NCI-H1436 (cell line): ENCODE measurements at regions not wholly inside any gene's neighbourhood (a gene's known extent, or its start where the extent isn't known, plus 50 kb on each side); places are given as distances from the start of the nearest gene placed in this dataset.
"Not testable (repeated sequence)": the region's sequence is repeated elsewhere in the genome, so short reads cannot be mapped to it uniquely, and the experiment has no call there.

Source experiments
- DNase-seq: peaks from one replicate; lab custom pipeline; 2025; lab: John Stamatoyannopoulos, UW

DNA sequence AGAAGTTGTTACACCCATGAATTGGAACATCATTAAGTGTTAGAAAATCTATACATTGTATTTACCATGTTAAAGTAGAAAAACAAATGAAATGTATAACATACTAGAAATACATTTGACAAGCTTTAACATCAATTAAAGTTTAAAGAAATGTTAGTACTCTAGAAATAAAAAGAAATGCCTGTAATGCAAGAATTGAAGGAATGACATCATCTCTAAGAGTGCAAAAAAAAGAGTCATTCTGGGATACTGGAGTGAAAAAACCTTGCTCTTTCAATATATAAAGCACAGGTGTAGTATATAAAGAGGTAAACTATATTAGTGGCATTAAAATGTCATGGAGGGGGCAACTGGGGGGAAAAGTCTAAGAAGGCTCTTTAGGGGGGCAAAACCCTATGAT lies 210.8 kb upstream of the PLD5 start:
- DNase-seq, result no peak

DNA sequence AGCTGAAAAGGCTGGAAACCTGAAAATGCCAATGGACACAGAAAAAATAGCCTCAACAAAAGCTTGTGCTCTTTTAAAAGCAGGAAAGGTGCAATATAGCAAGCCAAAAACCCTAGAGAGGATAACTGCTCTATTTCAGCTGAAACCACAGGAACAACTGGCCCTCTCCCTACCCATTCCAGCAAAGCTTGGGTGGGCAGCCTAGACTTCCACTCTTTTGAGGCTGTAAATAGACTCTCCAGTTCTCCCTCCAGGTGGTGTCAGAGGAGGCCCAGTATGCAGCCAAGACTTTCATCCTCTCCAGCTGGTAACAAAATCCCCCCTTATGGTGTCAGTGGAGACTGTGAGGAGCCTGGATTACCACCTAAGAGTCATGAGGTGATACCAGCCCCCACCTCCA lies 206.9 kb upstream of the PLD5 start:
- no peak for DNase-seq

DNA sequence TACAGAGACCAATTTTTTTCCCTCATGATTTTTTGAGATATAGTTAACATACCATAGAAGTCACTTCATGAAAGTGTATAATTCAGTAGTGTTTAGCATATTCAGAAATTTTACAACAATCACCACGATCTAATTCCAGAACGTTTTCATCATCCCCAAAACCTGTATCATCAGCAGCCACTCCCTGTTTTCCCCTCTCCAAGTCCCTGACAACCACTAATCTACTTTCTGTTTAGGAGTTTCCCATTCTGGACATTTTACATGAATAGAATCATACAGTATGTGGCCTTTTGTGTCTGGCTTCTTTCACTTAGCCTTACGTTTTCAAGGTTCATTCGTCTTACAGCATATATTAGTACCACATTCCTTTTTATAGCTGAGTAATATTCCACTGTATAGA lies 204.2 kb upstream of the PLD5 start:
- DNase-seq, result no peak

DNA sequence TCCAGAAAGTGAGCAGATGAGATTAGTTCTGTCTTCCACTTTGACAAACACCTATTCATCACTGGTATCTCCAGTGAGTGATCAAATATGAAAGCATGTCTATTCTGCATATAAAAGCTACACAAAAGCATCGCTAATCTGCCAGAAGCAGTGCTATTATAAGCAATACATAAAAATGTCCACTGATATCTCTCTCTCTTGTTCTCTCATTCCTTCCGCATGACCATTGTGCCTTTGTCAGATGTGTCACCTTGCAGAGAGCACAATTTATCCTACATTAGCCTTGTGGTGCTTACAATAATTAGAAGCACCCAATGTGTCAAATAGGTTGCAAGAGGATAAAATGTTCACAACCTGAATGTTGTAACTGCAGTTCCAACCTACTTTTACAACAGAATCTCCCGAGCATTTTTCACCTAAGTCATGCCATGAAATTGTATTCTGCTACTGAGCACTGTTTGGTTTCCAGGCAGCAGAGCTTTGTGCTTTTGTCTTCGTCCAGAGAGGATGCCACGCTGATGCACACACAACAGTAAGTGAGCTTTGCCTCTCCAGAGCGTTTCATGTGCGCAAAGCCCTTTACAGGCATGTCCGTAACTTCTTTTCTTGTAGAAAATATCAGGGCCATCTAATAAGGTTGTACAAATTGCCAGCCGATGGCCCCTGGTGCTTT lies 198.7 kb upstream of the PLD5 start:
- no peak for DNase-seq

DNA sequence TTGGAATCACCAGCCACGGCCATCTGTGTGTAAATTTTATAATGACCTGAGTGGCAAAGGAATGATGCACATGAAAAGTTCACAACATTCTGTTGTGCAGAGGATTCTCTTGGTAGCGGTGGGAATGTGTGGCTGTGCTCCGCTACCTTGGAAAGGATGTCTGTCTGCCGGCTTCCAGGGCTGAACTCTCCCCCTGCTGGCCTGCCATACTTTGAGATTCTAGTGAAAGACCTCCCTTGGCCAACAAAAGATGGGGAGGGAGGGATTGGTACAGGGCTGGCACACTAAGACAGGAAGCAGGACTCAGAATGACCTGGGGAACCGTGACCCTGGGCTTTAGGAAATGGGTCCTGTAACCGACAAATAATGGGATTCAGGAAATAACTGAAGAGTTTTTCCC lies 194.5 kb upstream of the PLD5 start:
- no peak for DNase-seq

DNA sequence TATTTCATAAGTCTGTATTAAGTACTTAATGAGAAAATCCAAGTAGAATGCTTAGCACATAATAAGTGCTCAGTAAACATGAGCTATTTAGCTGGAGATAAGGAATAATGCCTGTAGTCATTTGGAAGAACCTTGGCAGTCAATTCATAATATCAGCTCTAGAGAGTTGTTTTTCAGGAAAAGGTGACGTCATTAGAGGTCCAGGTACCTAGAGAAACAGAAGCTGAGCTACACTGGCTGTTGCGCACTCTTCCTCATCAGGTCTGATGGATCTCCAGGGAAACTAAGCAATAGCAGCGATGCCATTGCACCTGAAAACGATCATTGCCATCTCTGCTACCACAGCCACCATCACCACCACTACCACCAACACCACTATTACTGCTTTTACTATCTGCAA lies 187.8 kb upstream of the PLD5 start:
- DNase-seq, result no peak

DNA sequence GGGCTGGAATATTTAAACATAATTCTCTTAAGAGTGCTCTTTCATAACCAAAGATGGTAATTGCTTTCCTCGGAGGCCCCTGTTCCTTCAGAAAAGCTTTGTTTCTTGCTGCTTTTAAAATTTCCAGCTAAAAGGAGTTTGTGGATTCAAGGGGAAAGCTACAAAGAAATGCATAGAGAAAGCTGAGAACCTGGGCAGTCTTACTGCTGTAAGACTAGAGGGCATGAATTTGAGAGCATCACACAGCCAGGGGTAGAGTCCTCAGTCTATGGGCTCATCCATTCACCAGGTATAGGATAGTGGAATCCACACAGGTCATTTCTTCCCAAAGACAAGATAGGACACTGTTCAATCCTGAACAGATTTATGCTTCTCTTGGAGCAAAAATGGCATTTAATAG lies 186.3 kb upstream of the PLD5 start:
- no peak for DNase-seq

DNA sequence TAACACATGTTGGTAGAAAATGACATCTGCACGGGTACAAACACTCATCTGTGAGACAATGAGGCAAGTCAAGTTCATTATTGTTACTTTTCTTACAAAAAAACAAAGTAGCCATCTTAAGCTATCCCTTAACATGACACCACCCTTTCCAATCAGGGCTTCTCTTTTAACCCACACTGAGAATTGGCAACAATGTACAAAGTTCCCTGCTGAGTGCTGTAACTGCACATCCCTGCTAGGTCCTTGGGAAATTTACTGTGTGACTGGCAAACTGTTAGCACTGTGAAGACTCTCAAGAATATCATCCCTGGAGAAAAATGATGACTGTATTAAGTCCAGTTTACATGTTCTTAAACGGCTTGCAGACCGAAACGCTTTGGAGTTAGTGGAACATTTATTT lies 185.8 kb upstream of the PLD5 start:
- DNase-seq, result no peak

DNA sequence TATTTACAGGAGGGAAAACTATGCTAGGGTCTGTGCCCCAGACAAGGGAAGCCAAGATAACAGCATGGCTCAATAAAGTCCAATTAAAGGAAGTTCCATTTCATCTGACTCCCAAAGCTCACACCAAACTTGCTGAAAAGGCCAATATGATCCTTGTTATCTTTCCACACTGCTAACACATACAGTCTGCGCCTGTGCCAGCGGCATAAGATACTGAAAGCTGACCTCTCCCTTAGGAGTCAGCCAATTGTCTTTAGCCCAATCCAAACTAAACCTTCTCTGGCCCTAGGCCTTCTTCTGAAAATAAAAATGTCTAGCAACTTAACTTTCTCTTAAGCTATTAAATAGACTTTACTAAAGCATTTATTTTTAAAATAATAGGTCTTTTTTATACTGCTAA lies 179.0 kb upstream of the PLD5 start:
- no peak for DNase-seq

DNA sequence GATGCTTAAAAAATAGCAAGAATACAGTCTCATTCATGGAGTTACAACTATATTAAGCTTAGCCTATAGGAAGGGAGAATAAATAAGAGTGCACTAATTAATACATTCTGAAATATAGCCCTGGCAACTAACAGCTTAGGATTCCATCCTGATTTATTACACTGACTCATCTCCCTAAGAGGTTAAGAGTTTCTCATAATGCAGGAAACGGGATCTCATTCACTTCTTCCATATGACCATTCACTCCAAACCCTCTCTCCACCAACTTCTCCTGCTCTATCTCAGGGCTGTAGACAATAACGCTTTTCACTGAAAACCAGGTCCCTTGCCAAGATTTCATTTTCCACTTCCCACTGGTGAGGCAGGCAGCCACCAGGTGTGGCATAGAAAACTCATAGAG lies 168.5 kb upstream of the PLD5 start:
- no peak for DNase-seq

DNA sequence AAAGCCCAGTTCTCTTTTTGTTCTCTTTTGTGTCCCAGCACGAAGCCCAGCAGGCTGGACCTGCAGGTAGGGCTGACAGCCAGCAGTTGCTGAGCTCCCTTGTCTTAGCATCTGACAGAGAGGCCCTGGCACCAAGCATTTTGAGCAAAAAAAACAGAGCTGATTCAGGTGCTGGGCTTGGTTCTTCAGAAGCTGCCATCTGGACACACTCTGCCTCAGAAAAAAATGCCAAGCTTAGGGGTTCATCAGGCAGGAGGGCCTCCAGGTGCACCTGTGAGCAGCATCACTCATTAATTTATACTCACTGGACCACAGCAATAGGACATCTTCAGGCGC lies 167.1 kb upstream of the PLD5 start:
- no peak for DNase-seq

DNA sequence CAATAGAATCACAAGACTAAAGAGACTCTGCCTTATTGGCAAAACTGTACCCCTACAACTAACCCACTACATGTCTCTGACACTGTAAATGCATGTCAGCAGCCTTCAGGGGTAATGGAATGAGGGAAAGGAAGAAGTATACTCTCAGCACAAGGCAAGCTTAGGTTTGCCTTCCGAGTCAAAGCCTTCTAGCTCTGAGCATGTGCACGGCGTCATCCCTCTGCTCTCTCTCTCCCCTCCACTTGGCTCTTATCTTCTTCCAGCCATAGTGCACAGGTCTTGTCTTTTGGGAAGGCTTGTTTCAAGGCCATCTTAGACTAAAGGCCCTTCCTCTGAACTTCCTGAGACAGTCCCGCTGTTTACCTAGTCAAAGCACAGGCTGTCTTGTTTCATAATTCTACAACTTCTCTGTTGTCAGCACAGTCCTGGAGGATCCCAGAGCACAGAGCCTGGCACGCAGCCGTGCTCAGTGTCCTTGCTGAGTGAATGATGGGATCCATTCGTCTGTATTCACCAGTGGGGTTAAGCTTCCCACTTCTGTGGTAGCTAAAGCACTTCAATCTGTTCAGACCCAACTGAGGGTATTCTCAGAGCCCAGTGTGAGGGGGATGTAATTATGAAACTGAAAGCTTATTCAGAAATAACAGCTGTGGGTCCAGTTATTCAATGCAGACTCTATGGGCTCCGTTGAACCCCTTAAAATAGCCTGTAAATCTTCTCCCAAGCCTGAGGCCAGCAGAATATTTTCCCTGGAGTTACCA lies 166.5 kb upstream of the PLD5 start:
- DNase-seq, result no peak

DNA sequence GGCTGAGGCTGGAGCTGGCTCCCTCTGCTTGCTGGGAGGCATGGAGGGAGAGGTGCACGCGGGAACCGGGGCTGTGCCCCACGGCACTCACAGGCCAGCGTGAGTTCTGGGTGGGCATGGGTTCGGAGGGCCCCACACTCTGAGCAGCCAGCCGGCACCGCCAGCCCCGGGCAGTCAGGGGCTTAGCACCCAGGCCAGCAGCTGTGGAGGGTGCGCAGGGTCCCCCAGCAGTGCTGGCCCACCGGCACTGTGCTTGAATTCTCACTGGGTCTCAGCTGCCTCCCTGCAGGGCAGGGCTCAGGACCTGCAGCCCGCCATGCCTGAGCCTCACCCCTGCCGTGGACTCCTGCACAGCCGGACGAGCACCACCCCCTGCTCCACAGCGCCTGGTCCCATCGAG lies 164.9 kb upstream of the PLD5 start:
- no peak for DNase-seq

DNA sequence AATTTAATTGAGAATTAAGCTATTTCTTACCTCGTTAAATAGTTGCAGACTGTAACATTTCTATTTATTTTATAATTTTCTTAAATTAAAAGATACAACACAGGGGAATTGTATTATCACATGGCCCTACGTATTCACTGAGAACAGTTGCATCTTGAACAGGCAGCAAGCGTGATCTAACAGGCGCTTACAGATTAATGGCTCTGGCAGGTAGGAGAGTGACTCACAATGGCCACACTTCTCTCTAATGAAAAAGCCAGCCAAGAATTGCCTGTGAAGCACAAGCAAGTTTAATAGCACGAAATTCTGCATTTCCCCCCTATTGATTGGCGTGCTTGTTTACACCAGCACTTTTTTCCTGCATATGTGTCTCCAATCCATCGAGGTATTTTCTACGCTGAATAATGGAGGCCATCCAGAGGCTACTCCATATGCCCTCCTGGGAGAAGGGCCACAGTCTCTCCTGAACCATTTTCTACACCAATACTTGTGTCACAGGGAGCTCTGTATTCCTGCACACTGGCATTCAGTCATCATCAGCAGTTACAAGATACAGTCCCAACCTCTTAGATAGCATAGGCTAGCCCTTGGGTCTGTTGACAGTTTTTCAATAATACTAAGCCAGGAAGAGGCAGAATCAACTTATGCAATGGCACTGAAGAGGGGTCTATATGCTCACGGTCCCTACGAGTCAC lies 150.6 kb upstream of the PLD5 start:
- no peak for DNase-seq

DNA sequence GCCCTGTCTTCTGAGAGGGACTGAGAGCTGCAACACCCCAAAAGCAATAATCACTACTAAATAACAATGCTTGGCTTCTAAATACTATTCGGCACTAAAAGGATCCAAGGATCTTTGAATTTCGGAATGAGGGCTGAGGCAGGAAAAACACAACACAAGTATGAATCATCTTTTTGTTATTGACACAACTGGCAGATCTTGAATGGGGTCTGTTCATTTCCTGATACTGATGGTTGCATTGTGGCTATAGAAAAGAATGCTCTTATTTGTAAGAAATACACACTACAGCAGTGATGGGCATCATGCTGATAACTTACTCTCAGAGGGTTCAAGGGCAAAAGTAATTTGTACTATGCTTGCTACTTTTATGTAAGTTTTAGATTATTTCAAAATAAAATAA lies 149.2 kb upstream of the PLD5 start:
- DNase-seq, result no peak

DNA sequence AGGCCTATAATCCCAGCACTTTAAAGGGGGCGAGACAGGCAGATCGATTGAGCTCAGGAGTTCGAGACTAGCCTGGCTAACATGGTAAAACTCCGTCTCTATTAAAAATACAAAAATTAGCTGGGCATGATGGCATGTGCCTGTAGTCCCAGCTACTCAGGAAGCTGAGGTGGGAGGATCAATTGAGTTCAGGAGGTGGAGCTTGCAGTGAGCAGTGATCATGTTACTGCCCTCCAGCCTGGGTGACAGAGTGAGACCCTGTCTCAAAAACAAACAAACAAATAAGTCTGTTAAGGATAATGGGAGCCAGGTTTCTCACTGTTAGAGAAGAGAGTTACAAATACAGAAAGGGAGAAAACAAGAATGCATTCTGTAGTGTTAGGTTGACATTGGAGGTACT lies 148.7 kb upstream of the PLD5 start:
- DNase-seq, result not testable (repeated sequence)

DNA sequence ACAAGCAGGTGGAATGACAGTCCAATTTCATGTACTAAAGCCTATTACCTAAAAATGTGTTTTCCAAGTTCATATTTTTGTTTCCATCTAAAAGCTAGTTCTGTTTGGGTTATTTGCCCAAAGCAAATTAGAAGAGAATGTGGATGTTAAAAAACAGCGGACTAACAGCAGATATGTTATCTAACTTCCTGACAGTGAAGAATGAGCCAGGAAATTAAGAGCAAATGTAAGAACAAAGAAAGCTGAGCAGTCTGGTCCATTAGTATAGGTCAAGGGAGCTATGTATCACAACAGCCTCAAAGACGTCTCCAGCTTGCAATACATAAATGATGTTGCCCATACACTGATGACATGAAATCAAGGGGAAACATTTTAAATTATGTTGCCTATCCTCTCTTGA lies 145.5 kb upstream of the PLD5 start:
- no peak for DNase-seq

DNA sequence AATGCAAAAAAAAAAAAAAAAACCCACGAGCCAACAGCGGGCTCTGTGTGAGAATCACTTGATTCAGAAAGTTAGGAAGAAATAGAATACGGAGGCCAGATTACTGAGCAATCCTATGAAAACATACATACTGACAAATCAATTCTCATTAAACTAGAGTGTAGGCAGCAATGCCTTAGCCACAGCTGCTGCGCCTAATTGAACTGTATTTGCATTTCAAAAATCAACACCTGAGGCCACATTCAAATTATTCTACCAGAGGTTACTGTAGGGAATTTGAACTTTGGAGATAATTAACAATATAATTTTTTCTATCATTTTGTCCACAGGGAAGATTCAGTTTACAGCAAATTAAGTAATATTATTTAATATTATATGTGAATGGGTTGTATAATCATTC lies 138.4 kb upstream of the PLD5 start:
- DNase-seq, result no peak

DNA sequence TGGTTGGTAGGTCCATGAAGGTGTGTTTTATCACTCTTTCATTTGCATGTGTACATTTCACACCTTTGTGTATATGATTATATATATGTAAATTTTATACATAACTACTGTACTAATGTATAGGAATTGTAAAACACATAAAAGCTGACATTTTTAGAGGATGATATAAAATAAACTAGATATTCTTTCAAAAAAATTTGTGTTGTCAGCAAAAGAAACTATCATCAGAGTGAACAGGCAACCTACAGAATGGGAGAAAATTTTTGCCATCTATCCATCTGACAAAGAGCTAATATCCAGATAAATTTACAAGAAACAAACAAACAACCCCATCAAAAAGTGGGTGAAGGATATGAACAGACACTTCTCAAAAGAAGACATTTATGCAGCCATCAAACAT lies 129.3 kb upstream of the PLD5 start:
- not testable (repeated sequence) for DNase-seq

DNA sequence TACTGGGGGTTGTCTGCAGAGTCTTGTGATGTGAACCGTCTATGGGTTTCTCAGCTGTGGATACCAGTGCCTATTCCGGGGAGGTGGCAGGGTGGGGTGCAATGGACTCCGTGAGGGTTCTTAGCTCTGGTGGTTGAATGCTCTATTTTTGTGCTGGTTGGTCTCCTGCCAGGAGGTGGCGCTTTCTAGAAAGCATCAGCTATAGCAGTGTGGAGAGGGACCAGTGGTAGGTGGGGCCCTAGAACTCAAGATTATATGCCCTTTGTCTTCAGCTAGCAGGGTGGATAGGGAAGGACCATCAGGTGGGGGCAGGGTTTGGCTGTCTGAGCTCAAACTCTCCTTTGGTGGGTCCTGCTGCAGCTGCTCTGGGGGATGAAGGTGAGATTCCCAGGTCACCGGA lies 127.3 kb upstream of the PLD5 start:
- DNase-seq, result peak; percentile 47

DNA sequence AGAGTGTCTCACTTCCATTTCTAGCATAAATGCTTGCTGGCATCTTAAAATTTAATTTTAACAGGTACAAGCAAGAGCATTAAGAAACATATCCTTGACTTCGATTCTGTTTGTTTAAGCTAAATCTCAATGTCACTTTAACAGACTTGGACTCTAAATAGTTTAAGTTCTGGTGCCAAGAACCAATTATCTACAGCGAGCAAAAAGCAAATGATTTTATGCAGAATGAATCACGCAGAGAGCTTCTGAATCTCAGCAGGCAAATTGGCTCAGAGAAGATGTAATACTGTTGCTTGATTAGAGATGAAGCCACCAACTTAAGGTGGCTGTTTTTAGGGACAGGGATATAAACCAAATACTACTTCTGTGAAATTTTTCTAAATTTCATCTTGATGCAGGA lies 117.0 kb upstream of the PLD5 start:
- no peak for DNase-seq

DNA sequence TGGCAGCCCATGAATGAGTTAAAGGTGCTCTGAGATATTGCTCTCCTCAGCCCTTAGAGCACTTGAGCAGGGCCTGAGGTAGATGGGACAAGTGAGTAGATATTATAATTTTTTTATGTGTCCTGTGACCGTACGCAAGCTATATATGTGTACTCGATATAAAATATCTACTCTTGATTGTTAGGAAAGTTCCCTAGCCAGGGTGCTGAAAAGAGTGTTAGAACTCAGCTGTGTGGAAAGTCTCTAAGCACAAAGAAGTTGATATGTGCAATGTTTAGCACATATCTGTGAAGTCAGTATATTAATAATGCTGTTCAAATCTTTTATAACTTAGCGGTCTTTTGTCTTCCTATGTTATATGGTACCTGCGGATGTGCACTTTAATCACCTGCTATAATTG lies 114.6 kb upstream of the PLD5 start:
- DNase-seq, result no peak

DNA sequence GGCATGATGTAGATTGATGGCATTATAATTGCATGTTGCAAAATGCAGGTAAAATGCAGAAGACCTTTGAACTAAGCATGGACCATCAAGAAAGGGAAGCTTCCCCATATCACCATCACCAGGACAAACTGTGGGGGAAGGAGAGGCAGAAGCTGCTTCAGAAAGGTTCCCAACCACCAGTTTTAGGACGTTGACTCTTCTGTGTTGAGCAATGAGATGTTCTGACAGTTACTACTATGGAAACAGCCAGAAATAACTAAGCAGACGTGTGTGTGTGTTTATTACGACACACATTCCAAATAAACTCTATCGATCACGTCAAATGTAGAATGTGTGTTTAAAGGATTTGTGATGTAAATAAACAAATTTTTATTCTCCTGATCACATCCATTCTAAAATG lies 110.2 kb upstream of the PLD5 start:
- no peak for DNase-seq

DNA sequence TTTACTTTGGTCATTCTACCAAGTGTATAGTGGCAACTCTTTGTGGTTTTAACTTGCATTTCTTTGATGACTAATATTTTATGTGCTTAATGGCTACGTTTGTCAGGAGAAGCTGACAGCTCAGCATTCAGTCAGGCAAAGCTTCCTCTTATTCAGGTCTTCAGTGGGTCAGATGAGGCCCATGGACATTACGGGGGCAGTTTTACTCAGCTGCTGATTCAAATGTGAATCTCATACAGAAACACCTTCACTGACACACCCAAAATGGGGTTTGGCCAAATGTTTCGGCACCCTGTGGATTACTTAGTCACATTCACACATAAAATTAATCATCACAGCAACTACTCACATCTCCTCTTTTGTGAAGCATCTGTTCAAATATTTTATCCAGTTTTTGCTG lies 104.9 kb upstream of the PLD5 start:
- DNase-seq, result no peak
